ENCODE measurements at regions not wholly inside any gene's neighbourhood (a gene's known extent, or its start where the extent isn't known, plus 50 kb on each side); places are given as distances from the start of the nearest gene placed in this dataset.

- Histone ChIP-seq H3F3A (ENCODE audit: insufficient read depth) (no peaks in the 10 kb centered on the region), H3K9me3 (ENCODE audit: low read depth) (no peaks in the 10 kb centered on the region), H3K4me2 (ENCODE audit: unreplicated experiment) (no peak overlapping the region), H3K9me2 (ENCODE audit: insufficient read depth) (no peaks in the 10 kb centered on the region), H3K4me3 (no peak overlapping the region), H3K27me3 (replicated peaks; ENCODE audit: insufficient read depth) (no peaks in the 10 kb centered on the region), H3K9ac (no peak overlapping the region), H4K20me1 (ENCODE audit: insufficient read depth) (no peaks in the 10 kb centered on the region), H3K4me1 (ENCODE audit: insufficient read depth) (no peaks in the 10 kb centered on the region), H3K27ac (no peak overlapping the region), H3K36me3 (ENCODE audit: low read depth) (no peaks in the 10 kb centered on the region), H2AFZ (no peak overlapping the region), H3K79me2 (ENCODE audit: insufficient read depth) (no peaks in the 10 kb centered on the region)
- in situ Hi-C loops (cut with MboI), result no loop called here
- TF ChIP-seq EZH2 (IDR thresholded peaks at IDR 0.05; ENCODE audit: insufficient read depth, poor library complexity, severe bottlenecking), result no peak
- no peak for TF ChIP-seq EZH2phosphoT487 (IDR thresholded peaks at IDR 0.05; ENCODE audit: insufficient read depth, low read depth)
- WGBS, 2 experiments (ENCODE audit: low coverage in 1 of 2, low lambda C conversion rate in 2 of 2, missing lambda C conversion rate in 2 of 2), result 17% methylated on average over 17 of the region's 17 CpGs
- DNase-seq, result no peak
These were observed 151.1 kb downstream of the ACTR3B start for GRCh38 chr7:152910545-152911225.

GRCh38 chr7:152911226-152911560, 151.6 kb downstream of the ACTR3B start:
- in situ Hi-C loops (cut with MboI), result no loop called here

GRCh38 chr7:152911922-152912321, 152.4 kb downstream of the ACTR3B start:
- DNase-seq, result no peak
- in situ Hi-C loops (cut with MboI), result no loop called here
- H3K79me2 ChIP-seq (ENCODE audit: insufficient read depth), result no peaks in the 10 kb centered on the region
- no peaks in the 10 kb centered on the region for H3K9me2 ChIP-seq (ENCODE audit: insufficient read depth)
- no peaks in the 10 kb centered on the region for H3K4me1 ChIP-seq (ENCODE audit: insufficient read depth)
- no peaks in the 10 kb centered on the region for H3K36me3 ChIP-seq (ENCODE audit: low read depth)
- no peak for TF ChIP-seq EZH2phosphoT487 (IDR thresholded peaks at IDR 0.05; ENCODE audit: insufficient read depth, low read depth)
- no peak for TF ChIP-seq EZH2 (IDR thresholded peaks at IDR 0.05; ENCODE audit: insufficient read depth, poor library complexity, severe bottlenecking)
- H3F3A ChIP-seq (ENCODE audit: insufficient read depth), result no peaks in the 10 kb centered on the region
- H3K9ac ChIP-seq, result no peak overlapping the region
- no peak overlapping the region for H3K27ac ChIP-seq
- H2AFZ ChIP-seq, result no peak overlapping the region
- no peaks in the 10 kb centered on the region for H3K9me3 ChIP-seq (ENCODE audit: low read depth)
- no peaks in the 10 kb centered on the region for H4K20me1 ChIP-seq (ENCODE audit: insufficient read depth)
- no peaks in the 10 kb centered on the region for H3K27me3 ChIP-seq (replicated peaks; ENCODE audit: insufficient read depth)
- H3K4me2 ChIP-seq (ENCODE audit: unreplicated experiment), result no peak overlapping the region
- WGBS, 2 experiments (ENCODE audit: low coverage in 1 of 2, low lambda C conversion rate in 2 of 2, missing lambda C conversion rate in 2 of 2), result 71 to 73% methylated on average over 11 of the region's 11 CpGs
- H3K4me3 ChIP-seq, result no peak overlapping the region

More at GRCh38 chr7:152911226-152911560, 151.6 kb downstream of the ACTR3B start:
- H3K9me3 ChIP-seq (ENCODE audit: low read depth), result no peaks in the 10 kb centered on the region
- no peak overlapping the region for H3K4me2 ChIP-seq (ENCODE audit: unreplicated experiment)
- H3K4me1 ChIP-seq (ENCODE audit: insufficient read depth), result no peaks in the 10 kb centered on the region
- H4K20me1 ChIP-seq (ENCODE audit: insufficient read depth), result no peaks in the 10 kb centered on the region
- no peak overlapping the region for H3K4me3 ChIP-seq
- H3F3A ChIP-seq (ENCODE audit: insufficient read depth), result no peaks in the 10 kb centered on the region
- H3K27me3 ChIP-seq (replicated peaks; ENCODE audit: insufficient read depth), result no peaks in the 10 kb centered on the region
- H2AFZ ChIP-seq, result no peak overlapping the region
- no peaks in the 10 kb centered on the region for H3K9me2 ChIP-seq (ENCODE audit: insufficient read depth)
- no peaks in the 10 kb centered on the region for H3K79me2 ChIP-seq (ENCODE audit: insufficient read depth)
- H3K9ac ChIP-seq, result no peak overlapping the region
- H3K27ac ChIP-seq, result no peak overlapping the region
- DNase-seq, result no peak
- no peaks in the 10 kb centered on the region for H3K36me3 ChIP-seq (ENCODE audit: low read depth)
- WGBS, 2 experiments (ENCODE audit: low coverage in 1 of 2, low lambda C conversion rate in 2 of 2, missing lambda C conversion rate in 2 of 2), result 26% methylated on average over 4 of the region's 4 CpGs
- TF ChIP-seq EZH2phosphoT487 (IDR thresholded peaks at IDR 0.05; ENCODE audit: insufficient read depth, low read depth) (no peak), EZH2 (IDR thresholded peaks at IDR 0.05; ENCODE audit: insufficient read depth, poor library complexity, severe bottlenecking) (no peak)

- no peaks in the 10 kb centered on the region for H3F3A ChIP-seq (ENCODE audit: insufficient read depth)
- H3K9me3 ChIP-seq (ENCODE audit: low read depth), result no peaks in the 10 kb centered on the region
- no peaks in the 10 kb centered on the region for H3K27me3 ChIP-seq (replicated peaks; ENCODE audit: insufficient read depth)
- H4K20me1 ChIP-seq (ENCODE audit: insufficient read depth), result no peaks in the 10 kb centered on the region
- no peaks in the 10 kb centered on the region for H3K79me2 ChIP-seq (ENCODE audit: insufficient read depth)
- no peak for DNase-seq
- TF ChIP-seq EZH2 (IDR thresholded peaks at IDR 0.05; ENCODE audit: insufficient read depth, poor library complexity, severe bottlenecking), result no peak
- no peak for TF ChIP-seq EZH2phosphoT487 (IDR thresholded peaks at IDR 0.05; ENCODE audit: insufficient read depth, low read depth)
- no peak overlapping the region for H2AFZ ChIP-seq
- H3K4me3 ChIP-seq, result no peak overlapping the region
- H3K27ac ChIP-seq, result no peak overlapping the region
- no peak overlapping the region for H3K9ac ChIP-seq
- no peaks in the 10 kb centered on the region for H3K9me2 ChIP-seq (ENCODE audit: insufficient read depth)
- H3K36me3 ChIP-seq (ENCODE audit: low read depth), result no peaks in the 10 kb centered on the region
- H3K4me2 ChIP-seq (ENCODE audit: unreplicated experiment), result no peak overlapping the region
- H3K4me1 ChIP-seq (ENCODE audit: insufficient read depth), result no peaks in the 10 kb centered on the region
- in situ Hi-C loops (cut with MboI), result no loop called here
- 58 to 65% methylated on average over 5 of the region's 5 CpGs for WGBS, 2 experiments (ENCODE audit: low coverage in 1 of 2, low lambda C conversion rate in 2 of 2, missing lambda C conversion rate in 2 of 2)
These were observed 153.0 kb downstream of the ACTR3B start for GRCh38 chr7:152912511-152912910.

- WGBS, 2 experiments (ENCODE audit: low coverage in 1 of 2, low lambda C conversion rate in 2 of 2, missing lambda C conversion rate in 2 of 2), result 21 to 41% methylated on average over 3 of the region's 3 CpGs
These were observed 153.9 kb downstream of the ACTR3B start for GRCh38 chr7:152913492-152913891.

More at GRCh38 chr7:152913492-152913891, 153.9 kb downstream of the ACTR3B start:
- Histone ChIP-seq H3F3A (ENCODE audit: insufficient read depth) (no peaks in the 10 kb centered on the region), H3K27ac (no peak overlapping the region), H3K9ac (no peak overlapping the region), H3K4me3 (no peak overlapping the region), H3K9me3 (ENCODE audit: low read depth) (no peaks in the 10 kb centered on the region), H3K27me3 (replicated peaks; ENCODE audit: insufficient read depth) (no peaks in the 10 kb centered on the region), H3K9me2 (ENCODE audit: insufficient read depth) (no peaks in the 10 kb centered on the region), H2AFZ (no peak overlapping the region), H3K36me3 (ENCODE audit: low read depth) (no peaks in the 10 kb centered on the region), H3K79me2 (ENCODE audit: insufficient read depth) (no peaks in the 10 kb centered on the region), H4K20me1 (ENCODE audit: insufficient read depth) (no peaks in the 10 kb centered on the region), H3K4me2 (ENCODE audit: unreplicated experiment) (no peak overlapping the region), H3K4me1 (ENCODE audit: insufficient read depth) (no peaks in the 10 kb centered on the region)
- TF ChIP-seq EZH2phosphoT487 (IDR thresholded peaks at IDR 0.05; ENCODE audit: insufficient read depth, low read depth) (no peak), EZH2 (IDR thresholded peaks at IDR 0.05; ENCODE audit: insufficient read depth, poor library complexity, severe bottlenecking) (no peak)
- no peak for DNase-seq
- in situ Hi-C loops (cut with MboI), result no loop called here
